ENCODE measurements at regions not wholly inside any gene's neighbourhood (a gene's known extent, or its start where the extent isn't known, plus 50 kb on each side); places are given as distances from the start of the nearest gene placed in this dataset.

DNA sequence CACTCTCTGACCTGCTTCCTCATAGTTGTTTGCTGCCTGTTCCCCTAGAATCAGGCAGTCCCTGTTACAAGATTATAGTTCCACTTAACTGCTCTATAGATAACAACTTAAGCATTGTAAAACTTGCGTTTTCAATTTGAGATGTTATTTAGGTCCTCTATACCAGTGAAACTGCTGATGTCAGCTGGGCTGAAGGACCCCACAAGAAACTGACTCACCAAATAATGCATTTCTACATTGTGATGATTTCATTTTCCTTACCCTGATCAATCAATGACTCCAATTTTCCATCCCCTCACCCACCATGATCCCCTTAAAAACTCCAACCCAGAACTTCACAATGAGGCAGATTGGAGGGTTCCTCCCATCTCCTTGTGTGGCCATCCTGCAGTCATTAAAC lies 280.7 kb downstream of the SLITRK1 start:
- DNase-seq: no peak

DNA sequence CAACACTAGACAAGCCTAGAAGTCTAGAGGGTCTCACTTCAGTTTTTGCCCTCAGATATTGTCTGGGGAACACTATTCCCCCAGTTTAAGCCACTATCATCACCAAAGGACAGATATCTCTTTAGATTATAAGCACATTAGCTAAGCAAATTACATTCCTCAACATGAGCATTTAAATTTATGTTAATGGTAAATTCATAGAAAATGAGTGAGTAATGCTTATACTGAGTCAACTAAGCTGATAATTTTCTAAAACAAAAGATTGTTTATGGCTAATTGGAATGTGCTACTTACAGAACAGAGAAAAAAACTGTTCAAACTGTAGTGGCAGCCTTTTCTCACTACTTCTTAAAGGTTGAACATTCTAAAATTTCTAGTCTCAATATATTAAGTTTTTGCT lies 290.2 kb downstream of the SLITRK1 start:
- DNase-seq: no peak

DNA sequence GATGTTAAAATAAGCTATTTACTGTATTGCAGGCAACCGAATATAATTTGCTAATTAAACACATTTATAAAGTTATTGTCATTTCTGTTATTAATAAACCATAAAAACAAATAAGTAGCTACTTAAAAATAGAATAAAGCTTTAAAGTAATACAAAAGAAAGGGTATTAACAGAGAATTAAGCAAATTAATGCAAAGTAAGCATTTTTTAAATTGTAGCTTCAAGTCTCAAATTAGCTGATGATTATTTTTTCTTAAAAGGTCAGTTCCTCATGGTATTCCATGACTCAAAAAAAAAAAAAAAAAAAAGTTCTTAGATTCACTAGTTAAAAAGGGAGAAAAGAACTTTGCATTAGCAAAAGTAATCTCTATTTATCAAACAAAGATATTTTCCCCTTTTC lies 292.5 kb downstream of the SLITRK1 start:
- no peak for DNase-seq

GRCh38 chr13:83577183-83577582 lies 305.1 kb downstream of the SLITRK1 start:
- no peak for DNase-seq

- no peak for DNase-seq
These were observed 314.3 kb downstream of the SLITRK1 start for GRCh38 chr13:83568019-83568418.

- DNase-seq: no peak
These were observed 318.8 kb downstream of the SLITRK1 start for GRCh38 chr13:83563499-83563898.

- no peak for DNase-seq
These were observed 324.4 kb downstream of the SLITRK1 start for GRCh38 chr13:83557845-83558244.

DNA sequence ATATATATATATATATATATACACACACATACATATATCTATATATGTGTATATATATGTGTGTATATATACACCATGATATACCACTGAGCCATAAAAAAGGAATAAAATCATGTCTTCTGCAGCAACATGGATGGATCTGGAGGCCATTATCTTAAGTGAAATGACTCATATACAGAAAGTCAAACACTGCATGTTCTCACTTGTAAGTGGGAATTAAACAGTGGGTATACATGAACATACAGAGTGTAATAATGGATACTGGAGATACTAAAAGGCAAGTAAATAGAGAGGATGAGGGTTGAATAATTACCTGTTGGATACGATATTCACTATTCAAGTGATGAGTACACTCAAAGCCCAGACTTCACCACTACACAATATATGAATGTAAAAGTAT lies 332.6 kb downstream of the SLITRK1 start:
- DNase-seq: no peak

- no peak for DNase-seq
These were observed 335.2 kb downstream of the SLITRK1 start for GRCh38 chr13:83547043-83547442.

GRCh38 chr13:83546476-83546875 lies 335.8 kb downstream of the SLITRK1 start:
- DNase-seq: no peak

DNA sequence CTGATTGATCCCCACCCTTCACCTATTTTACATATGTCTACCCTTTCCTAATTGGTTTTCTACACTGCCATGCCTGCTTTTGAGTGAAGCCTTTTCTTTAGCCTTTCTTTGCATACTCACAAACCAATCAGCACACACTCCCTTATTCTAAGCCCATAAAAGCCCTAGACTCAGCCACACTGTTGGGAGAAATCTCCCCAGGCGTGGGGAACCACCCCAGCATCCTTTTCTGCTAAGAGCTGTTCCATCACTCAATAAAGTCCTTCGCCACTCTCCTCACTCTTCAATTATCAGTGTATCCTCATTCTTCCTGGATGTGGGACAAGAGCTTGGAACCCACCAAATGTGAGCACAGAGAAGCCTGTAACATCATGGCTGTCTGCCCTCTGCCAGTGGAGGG lies 343.6 kb downstream of the SLITRK1 start:
- DNase-seq: no peak

DNA sequence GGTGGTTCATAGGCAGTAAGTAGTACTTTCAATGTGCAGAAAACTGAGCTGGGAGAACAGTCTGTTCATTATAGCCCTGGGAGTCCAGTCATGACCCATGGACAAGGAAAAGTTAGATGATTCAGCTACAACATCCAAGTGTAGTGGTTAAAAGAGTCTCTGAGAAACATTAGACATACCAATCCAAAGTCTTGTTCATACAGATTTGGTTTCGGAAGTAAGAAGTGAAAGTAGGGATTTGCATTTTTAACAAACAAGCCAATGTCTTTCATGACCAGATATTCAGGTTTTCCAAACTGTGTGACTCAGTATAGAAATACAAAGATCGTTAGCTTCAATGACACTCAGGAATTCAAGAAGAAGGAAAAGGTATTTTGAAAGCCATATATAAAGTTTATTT lies 345.3 kb downstream of the SLITRK1 start:
- no peak for DNase-seq

DNA sequence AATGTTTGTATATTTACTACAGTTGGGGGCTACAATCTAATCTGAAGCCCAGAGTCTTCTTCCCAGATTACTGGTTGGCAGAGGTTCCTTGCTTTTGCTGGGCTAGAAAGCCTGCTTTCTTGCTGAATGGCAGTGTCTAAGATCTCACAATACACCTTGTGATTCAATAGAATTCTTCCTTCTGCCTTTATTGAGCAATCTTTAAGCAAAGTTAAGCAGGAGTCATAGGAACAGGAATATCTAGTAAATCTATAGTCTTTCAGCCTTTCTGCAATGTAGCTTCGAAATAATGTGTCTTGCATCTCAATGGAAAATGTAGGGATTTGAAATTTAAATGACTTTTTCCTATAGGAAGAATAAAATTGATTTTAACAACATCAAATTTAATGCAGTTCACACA lies 346.1 kb downstream of the SLITRK1 start:
- DNase-seq: no peak

DNA sequence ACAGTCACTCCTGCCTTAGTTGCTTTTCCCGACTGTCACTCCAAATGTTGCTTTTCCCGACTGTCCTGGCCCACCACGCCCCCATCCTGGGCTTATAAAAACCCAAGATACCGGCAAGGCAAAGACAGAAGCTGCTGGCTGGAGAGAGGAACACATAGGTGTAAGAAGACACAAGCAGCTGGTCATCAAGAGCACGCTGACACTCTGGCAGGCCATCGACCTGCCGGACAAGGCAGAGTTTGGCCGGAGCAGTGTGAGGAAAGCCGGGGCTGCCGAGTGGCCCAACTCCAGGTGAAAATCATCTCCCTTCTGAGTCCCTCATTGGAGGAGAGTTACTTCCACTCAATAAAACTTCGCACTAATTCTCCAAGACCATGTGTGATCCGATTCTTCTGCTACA lies 349.5 kb downstream of the SLITRK1 start:
- no peak for DNase-seq

DNA sequence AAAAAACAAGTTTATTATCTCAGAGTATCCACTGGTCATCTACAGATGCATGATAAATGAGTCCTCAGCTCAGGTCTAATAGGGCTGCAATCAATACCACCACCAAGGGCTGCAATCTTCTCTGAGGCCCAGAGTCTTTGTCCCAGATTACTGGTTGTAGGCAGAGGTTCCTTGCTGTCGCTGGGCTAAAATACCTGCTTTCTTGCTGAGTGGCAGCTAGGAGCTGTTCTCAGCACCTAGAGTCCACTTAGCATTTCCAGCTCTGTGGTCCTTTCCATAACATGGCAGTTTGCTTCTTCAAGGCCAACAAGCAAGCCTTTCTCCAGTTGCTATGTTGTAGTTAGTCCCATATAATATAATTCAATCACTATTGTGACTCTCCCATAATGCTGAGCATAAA lies 351.3 kb downstream of the SLITRK1 start:
- no peak for DNase-seq

DNA sequence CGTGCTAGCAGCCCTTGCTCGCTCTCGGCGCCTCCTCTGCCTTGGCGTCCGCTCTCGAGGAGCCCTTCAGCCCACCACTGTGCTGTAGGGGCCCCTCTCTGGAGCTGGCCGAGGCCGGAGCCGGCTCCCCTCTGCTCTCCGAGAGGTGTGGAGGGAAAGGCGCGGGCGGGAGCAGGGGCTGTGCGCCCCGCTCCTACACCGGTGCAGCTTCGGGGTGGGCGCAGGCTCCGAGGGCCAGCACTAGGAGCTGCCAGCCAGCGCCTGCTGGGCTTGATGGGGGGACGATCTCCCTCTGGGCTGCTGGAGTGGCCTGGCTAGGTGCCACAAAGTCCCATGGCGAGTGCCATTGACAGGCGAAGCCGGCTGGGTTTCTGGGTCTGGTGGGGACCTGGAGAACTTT lies 365.5 kb downstream of the SLITRK1 start:
- no peak for DNase-seq

- no peak for DNase-seq
These were observed 366.8 kb downstream of the SLITRK1 start for GRCh38 chr13:83515268-83516015.

- no peak for DNase-seq
These were observed 373.4 kb downstream of the SLITRK1 start for GRCh38 chr13:83508771-83509301.

DNA sequence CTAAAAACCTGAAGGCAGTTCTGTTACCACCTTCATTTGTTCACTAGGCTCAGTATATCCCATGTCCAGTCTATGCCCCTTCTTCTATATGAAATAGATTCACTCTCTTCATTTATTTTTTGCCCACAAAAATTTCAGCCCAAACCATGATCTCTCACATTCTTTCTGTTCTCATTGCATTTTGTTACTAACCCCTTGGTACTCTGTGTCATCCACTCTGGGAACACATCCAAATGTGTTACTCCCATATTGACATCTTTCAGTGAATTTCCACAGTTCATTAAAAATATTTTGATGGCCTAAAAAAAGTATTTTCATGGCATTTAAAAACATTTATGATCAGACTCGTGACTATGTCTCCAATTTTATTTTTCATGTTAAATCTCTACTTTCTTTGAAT lies 378.9 kb downstream of the SLITRK1 start:
- DNase-seq: no peak

- no peak for DNase-seq
These were observed 383.0 kb downstream of the SLITRK1 start for GRCh38 chr13:83499286-83499685.

DNA sequence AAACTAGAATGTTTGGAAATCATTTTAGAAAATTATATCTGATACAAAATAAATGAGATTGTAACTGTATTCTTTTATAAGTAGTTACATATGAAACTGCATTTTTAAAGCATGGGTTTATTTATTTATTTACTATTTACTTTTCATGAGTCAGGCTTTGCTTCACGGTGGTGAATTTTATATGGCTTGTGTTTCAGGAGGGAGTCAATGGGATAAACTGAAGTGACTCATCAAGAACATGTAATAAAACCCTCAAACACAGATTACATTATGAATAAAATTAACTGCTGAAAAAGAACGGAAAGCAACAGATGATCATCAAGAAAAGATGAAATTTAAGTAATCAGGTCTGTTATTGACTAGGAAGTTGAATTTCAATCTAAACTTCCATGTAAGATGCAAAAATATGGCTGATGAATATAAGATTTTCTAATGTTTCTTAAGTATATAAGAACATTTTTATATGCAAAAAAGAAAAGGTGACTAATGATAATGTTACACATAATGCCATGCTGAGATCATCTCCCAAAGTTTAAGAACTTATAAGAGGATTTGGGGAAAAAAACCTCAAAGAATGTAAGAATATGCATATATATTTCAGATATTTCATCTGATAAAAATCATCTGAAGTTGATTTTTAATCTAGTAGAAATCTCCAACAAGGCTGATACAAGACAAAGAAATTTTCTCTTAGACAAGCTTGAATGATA lies 383.6 kb downstream of the SLITRK1 start:
- no peak for DNase-seq

GRCh38 chr13:83498045-83498444 lies 384.2 kb downstream of the SLITRK1 start:
- DNase-seq: no peak

DNA sequence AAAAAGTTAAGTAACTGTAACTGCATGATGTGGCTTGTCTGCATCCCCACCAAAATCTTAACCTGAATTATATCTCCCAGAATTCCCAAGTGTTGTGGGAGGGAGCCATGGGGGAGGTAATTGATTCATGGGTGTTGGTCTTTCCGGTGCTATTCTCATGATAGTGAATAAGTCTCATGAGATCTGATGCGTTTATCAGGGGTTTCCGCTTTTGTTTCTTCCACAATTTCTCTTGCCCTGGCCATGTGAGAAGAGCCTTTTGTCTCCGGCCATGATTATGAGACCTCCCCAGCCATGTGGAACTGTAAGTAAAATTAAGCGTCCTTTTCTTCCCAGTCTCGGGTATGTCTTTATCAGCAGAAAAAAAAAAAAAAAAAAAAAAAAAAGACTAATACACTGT lies 385.8 kb downstream of the SLITRK1 start:
- DNase-seq: no peak

DNA sequence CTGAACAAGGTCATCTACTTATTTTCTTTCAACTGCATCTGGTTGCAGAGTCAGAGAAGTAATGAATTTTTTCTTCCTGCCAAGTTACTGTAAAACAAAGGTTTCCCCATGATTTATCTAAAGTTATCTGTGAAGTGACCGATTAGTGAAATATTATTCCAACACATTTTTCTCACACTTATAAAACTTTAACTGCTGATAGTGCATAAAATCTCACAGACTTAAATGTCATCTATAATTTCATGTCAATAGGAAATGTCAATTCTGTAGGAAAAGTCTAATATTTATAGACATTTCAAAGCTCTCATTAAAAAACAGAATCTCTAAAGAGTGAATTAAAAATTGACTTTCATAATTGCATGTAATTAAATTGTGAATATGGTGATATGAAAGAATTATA lies 397.2 kb downstream of the SLITRK1 start:
- DNase-seq: no peak

Measured in left kidney (tissue), 1 donor.